Fibroblast of skin of scalp (primary cell): ENCODE measurements at regions not wholly inside any gene's neighbourhood (a gene's known extent, or its start where the extent isn't known, plus 50 kb on each side); places are given as distances from the start of the nearest gene placed in this dataset.
"Not testable (repeated sequence)": the region's sequence is repeated elsewhere in the genome, so short reads cannot be mapped to it uniquely, and the experiment has no call there.

Source experiments
- DNase-seq: peaks from one replicate; pipeline ENCODE4 v3.0.0-alpha.2; 2013

- DNase-seq: not testable (repeated sequence)
Measured at GRCh38 chrX:141520750-141521149, 63.8 kb downstream of the SPANXA1 start.

GRCh38 chrX:141475788-141476187 lies 108.8 kb downstream of the SPANXA1 start:
- not testable (repeated sequence) for DNase-seq

DNA sequence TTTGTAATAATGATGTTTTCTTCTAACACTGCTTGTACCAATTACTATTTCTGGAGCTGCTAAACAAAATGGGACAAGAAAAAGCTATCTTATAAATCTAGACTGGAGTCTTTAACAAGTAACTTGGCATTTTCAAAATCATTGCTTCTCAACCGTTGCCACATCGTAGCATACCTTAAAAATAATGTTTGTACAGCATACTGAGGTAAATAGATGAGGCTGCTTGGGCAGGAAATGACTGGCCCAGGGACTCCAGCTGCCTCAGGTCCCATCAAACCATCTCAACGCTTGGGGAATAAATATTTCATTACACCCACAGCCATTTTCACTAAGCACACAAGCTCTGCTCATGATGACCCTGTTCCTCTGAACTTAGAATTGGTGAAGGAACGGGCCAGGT lies 115.1 kb downstream of the SPANXA1 start:
- peak; percentile 9 for DNase-seq

GRCh38 chrX:141468940-141469339 lies 115.6 kb downstream of the SPANXA1 start:
- DNase-seq: peak; percentile 77

DNA sequence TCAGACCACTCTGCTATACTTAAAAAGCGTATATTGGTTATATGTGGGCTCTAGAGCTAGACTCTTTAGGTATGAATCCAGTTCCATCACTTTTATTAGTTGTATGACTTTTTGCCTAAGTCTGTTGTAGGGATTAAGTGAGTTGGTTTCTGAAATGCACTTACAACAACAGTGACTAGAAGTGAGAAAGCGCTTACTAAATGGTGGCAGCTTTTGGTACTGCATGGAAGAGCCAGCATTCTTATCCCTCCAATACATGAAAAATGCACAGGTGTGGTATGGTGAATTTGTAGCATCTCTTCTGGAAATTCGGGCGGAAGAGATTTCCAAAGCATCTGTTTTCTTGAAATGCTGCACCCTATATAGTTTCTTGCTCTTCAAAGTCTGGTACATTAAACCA lies 117.1 kb downstream of the SPANXA1 start:
- peak; percentile 0 for DNase-seq

DNA sequence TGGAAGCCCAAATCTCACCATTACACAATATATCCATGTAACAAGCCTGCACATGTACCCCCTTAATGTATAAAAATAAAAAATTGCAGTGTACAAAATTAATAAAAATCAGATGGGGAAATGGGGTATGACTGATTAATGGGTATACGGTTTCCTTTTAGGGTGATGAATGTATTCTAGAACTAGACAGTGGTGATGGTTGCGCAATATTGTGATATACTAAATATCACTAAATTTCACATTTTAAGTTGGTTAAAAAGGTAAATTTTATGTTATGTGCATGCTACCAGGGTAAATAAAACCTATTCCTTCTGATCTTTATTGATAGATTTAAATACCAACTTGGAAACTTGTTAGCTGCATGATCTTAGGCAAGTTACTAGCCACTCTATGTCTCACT lies 129.4 kb downstream of the SPANXA1 start:
- DNase-seq: no peak

DNA sequence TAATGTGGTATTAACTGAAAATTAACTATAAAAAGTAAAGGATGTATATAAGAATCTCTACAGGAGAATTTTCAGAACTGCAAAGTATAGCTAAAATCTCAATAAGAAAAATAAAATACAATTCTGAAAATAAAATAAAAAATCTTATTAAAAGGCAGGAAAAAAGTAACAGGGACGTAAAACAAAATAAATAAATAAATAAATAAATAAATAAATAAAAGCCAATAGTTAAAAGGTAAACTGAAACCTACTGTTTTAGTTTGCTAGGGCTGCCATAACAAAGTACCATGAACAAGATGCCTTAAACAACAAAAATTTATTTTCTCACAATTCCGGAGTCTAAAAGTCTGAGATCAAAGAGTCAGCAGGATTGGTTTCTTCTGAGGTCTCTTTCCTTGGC lies 140.6 kb downstream of the SPANXA1 start:
- no peak for DNase-seq

- DNase-seq: peak; percentile 0
Measured at GRCh38 chrX:141439651-141440050, 144.9 kb downstream of the SPANXA1 start.

- DNase-seq: no peak
Measured at GRCh38 chrX:141415889-141416288, 168.6 kb downstream of the SPANXA1 start.

DNA sequence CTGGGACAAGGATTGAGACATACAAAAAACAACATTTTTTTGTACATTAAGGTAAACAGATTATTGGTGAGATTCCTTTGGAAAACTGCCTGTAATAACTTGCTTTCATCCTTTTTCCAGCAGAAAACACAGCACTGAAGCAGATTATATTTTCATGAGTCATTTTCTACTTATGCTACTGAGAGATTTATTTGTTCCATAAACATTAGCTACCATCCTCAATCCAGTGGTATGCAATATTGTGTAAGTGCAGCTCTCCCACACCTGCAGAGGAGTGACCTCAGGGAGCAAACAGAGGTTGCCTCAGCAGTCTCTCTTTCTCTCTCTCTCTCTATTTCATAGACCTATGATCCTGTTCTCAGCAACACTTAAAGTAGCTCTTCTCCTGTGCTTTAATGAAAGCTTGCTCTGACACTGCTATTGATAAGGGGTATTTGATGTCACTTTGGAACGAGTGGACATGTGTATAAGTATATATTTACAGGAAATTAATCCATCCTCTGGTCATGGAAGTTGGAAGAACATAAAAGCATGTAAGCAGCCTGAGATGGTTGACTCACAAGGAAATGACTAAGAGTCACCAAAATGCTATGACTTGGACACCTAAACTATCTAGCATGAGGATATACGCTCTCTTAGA lies 163.7 kb upstream of the SPANXC start:
- peak; percentile 49 for DNase-seq

GRCh38 chrX:141405486-141405852 lies 163.2 kb upstream of the SPANXC start:
- DNase-seq: peak; percentile 0

GRCh38 chrX:141402897-141403610 lies 160.7 kb upstream of the SPANXC start:
- DNase-seq: no peak

DNA sequence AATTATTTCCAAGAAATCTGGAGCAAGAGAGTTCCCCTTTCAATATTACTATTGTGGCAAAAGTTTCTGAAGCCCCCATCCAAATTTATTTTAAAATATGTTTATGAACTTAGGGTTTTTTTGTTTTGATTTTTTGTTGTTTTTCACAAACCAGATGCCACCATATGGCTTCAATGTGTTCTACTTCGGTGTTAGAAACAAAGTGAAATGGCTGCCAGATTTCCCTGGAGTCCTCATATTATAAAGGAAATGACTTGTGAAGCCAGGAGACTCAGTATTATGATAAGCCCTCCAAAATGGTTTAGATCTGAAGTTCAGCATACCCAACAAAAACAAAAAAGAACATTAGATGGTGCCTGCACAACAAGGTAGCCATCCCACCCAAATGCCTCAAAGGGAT lies 154.2 kb upstream of the SPANXC start:
- DNase-seq: no peak

GRCh38 chrX:141375011-141375760 lies 132.9 kb upstream of the SPANXC start:
- DNase-seq: no peak

- no peak for DNase-seq
Measured at GRCh38 chrX:141341743-141342142, 99.4 kb upstream of the SPANXC start.

- DNase-seq: peak; percentile 54
Measured at GRCh38 chrX:141341341-141341740, 99.0 kb upstream of the SPANXC start.

- no peak for DNase-seq
Measured at GRCh38 chrX:141320801-141321200, 78.5 kb upstream of the SPANXC start.

GRCh38 chrX:141314441-141314840 lies 72.1 kb upstream of the SPANXC start:
- DNase-seq: no peak

- no peak for DNase-seq
Measured at GRCh38 chrX:141301017-141301416, 58.7 kb upstream of the SPANXC start.
